ENCODE measurements at regions not wholly inside any gene's neighbourhood (a gene's known extent, or its start where the extent isn't known, plus 50 kb on each side); places are given as distances from the start of the nearest gene placed in this dataset.

DNA sequence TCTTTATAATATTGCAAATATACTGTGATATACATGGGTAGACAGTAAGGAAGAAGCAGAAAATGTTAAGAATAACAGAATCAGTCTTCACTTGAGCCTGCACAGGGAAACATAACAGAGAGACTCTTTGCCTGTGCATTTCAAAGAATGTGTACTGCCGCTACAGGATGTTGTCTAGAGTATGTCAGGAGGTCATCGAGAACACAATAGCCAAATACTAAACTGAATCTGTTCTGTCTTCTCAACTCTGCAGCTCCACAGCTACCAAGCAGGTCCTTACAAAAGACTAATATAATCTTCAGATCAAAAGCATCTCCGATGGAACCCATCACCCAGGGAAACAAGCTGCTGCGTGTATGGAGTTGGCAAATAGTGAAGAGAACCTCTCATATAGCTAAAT is 471.5 kb downstream of the PCDH10 start:
- TF ChIP-seq, protein P1, sequence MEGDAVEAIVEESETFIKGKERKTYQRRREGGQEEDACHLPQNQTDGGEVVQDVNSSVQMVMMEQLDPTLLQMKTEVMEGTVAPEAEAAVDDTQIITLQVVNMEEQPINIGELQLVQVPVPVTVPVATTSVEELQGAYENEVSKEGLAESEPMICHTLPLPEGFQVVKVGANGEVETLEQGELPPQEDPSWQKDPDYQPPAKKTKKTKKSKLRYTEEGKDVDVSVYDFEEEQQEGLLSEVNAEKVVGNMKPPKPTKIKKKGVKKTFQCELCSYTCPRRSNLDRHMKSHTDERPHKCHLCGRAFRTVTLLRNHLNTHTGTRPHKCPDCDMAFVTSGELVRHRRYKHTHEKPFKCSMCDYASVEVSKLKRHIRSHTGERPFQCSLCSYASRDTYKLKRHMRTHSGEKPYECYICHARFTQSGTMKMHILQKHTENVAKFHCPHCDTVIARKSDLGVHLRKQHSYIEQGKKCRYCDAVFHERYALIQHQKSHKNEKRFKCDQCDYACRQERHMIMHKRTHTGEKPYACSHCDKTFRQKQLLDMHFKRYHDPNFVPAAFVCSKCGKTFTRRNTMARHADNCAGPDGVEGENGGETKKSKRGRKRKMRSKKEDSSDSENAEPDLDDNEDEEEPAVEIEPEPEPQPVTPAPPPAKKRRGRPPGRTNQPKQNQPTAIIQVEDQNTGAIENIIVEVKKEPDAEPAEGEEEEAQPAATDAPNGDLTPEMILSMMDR (IDR thresholded peaks at IDR 0.05; ENCODE audit: insufficient read depth, low read depth, low read length): no peak
- no peak for TF ChIP-seq EZH2 (IDR thresholded peaks at IDR 0.05; ENCODE audit: insufficient read depth, low read length)
